Cardiac muscle cell (in vitro differentiated cells and primary cell): ENCODE measurements at regions not wholly inside any gene's neighbourhood (a gene's known extent, or its start where the extent isn't known, plus 50 kb on each side); places are given as distances from the start of the nearest gene placed in this dataset.

Experiments
- DNase-seq, 2 donors: peaks; one replicate each; pipeline versions ENCODE4 v3.0.0 to v3.0.0-alpha.2; 2010 to 2017; ENCODE audit warnings: low read depth in 1 of 2, low spot score in 1 of 2
- H3K27ac ChIP-seq: fragments of 200-600 bp; sonication (generic); 2 replicates; pipeline ENCODE4 v1.5.1; 2016
- H3K27me3 ChIP-seq: fragments of 200-600 bp; sonication (generic); 2 replicates; pipeline ENCODE4 v1.6.0; 2016; ENCODE audit warnings: control low read depth
- H3K36me3 ChIP-seq: fragments of 200-600 bp; sonication (generic); 2 replicates; pipeline ENCODE4 v1.5.1; 2016; ENCODE audit warnings: control low read depth
- H3K4me1 ChIP-seq: fragments of 200-600 bp; sonication (generic); 2 replicates; pipeline ENCODE4 v1.8.1; 2017; ENCODE audit warnings: low read depth, mild to moderate bottlenecking, mixed run types
- H3K4me3 ChIP-seq: fragments of 200-600 bp; sonication (generic); 2 replicates; pipeline ENCODE4 v1.5.1; 2016; ENCODE audit warnings: mild to moderate bottlenecking
- H3K9me3 ChIP-seq: fragments of 200-600 bp; sonication (generic); 2 replicates; pipeline ENCODE4 v1.5.1; 2017; ENCODE audit warnings: low read depth, mild to moderate bottlenecking, control low read depth
- TF ChIP-seq, protein P1 (sequence below): IDR thresholded peaks from 2 replicates; pipeline ENCODE4 v1.5.1; 2012; ENCODE audit warnings: low read depth, mild to moderate bottlenecking, low read length

DNA sequence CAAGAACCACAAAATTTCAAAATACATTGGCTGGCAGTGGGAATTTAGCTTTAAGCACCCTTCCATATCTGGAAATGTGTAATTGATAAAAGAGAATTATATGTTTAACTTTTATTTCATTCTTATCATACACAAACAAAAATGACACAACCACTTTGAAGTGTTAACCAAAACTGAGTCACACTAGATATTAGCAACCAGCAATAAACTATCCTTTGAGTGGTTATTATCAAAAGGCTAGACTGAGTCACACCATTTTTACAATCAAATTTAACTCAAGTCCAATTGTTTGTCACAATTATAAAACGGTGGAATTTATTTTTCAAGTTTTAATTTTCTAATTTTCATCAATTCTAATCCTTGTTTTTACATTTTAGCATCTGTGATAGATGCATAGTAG, 121.7 kb downstream of the LIG4 start:
- Histone ChIP-seq H3K36me3 (no peaks in the 10 kb centered on the region), H3K9me3 (no peaks in the 10 kb centered on the region), H3K4me3 (no peak overlapping the region), H3K4me1 (peaks cover 5% of the 10 kb centered on the region), H3K27ac (no peak overlapping the region), H3K27me3 (no peaks in the 10 kb centered on the region)
- TF ChIP-seq, protein P1, sequence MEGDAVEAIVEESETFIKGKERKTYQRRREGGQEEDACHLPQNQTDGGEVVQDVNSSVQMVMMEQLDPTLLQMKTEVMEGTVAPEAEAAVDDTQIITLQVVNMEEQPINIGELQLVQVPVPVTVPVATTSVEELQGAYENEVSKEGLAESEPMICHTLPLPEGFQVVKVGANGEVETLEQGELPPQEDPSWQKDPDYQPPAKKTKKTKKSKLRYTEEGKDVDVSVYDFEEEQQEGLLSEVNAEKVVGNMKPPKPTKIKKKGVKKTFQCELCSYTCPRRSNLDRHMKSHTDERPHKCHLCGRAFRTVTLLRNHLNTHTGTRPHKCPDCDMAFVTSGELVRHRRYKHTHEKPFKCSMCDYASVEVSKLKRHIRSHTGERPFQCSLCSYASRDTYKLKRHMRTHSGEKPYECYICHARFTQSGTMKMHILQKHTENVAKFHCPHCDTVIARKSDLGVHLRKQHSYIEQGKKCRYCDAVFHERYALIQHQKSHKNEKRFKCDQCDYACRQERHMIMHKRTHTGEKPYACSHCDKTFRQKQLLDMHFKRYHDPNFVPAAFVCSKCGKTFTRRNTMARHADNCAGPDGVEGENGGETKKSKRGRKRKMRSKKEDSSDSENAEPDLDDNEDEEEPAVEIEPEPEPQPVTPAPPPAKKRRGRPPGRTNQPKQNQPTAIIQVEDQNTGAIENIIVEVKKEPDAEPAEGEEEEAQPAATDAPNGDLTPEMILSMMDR, result no peak
- no peak for DNase-seq

DNA sequence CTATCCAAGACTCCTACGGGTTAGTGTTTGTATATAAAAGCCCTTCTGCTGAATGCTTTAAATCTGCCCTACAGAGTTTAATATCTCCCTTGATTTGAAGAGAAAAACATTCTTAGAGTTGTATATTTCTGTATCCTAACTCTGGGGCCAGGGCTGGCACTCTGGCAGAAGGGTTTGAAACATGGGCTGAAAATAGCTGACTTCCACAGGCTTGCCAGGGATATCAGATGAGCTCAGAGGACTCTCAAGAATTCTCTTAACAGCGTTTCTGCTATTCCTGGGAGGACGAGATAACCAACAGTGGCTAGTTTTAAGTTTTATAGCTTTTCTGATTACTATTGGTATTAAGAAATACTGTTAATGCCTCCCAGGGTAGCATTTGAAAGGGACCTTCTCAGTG, 127.5 kb downstream of the LIG4 start:
- Histone ChIP-seq H3K4me3 (no peak overlapping the region), H3K9me3 (no peaks in the 10 kb centered on the region), H3K27ac (peak overlapping the region; percentile 87), H3K36me3 (no peaks in the 10 kb centered on the region), H3K4me1 (peaks cover 21% of the 10 kb centered on the region), H3K27me3 (no peaks in the 10 kb centered on the region)
- DNase-seq, result peak in 1 of 2 donors; percentile 56
- TF ChIP-seq, protein P1, result no peak

DNA sequence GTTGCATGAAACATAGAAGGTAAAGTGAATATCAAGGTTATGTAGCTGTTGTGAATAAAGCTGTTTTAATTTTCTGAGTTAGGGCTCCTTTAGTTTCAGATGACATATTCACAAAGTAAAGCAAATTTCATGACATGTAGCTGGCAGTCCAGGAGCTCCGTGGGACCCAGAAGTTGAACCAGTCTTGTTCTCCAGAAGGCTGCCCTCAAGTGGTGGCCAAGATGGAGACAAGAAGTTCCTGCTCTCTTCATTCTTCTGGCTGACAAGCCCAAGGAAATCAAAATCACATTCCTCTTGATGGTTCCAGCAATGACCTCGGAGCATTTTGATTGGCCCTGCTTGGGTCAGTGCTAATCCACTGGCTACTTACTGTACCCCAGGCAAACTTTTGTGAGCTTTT, 128.7 kb downstream of the LIG4 start:
- no peak for DNase-seq
- H3K4me1 ChIP-seq, result peaks cover 21% of the 10 kb centered on the region
- H3K27me3 ChIP-seq, result no peaks in the 10 kb centered on the region
- H3K36me3 ChIP-seq, result no peaks in the 10 kb centered on the region
- TF ChIP-seq, protein P1, result no peak
- no peak overlapping the region for H3K4me3 ChIP-seq
- H3K27ac ChIP-seq, result peak overlapping the region; percentile 87
- H3K9me3 ChIP-seq, result no peaks in the 10 kb centered on the region

DNA sequence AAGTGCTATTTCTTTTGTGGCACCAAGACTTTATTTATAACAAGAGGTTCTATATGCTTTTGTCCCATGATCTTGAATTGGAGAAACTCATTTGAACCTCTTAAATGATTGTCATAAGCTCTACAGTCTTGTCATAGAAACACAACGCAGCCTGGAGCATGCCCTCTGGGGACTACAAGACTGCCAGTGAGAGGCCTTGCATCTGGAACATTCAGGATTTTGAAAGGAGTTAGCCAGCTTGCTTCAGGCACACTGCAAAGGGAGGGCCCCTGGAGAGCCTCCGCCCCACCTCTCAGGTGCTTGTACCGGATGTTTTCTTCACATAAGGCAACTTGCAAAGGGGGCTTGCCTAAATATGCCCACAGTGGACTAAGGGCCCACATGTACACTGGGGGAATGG, 130.5 kb downstream of the LIG4 start:
- H3K27ac ChIP-seq, result no peak overlapping the region
- H3K4me3 ChIP-seq, result no peak overlapping the region
- no peaks in the 10 kb centered on the region for H3K36me3 ChIP-seq
- peaks cover 21% of the 10 kb centered on the region for H3K4me1 ChIP-seq
- no peaks in the 10 kb centered on the region for H3K27me3 ChIP-seq
- DNase-seq, result no peak
- H3K9me3 ChIP-seq, result no peaks in the 10 kb centered on the region
- TF ChIP-seq, protein P1, result no peak

DNA sequence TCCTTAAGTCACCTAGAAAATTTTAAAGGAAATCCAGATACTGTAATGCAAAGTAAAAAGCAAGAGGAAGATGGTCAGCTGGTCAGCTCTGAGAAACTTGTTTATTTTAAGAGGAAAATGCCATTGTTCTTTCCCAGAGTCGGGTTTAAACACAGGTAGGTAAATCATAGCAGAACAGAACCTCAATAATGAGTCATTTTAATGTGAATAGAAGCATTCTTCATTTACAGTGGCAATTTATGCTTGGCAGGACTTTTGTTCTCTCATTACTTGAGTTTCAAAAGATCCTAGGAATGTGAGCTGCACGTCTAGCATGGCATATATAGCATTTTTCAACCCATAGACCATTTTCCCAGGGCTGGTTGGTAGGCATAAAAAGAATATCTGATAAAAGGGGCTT, 132.3 kb downstream of the LIG4 start:
- no peak for DNase-seq
- no peaks in the 10 kb centered on the region for H3K36me3 ChIP-seq
- TF ChIP-seq, protein P1, result no peak
- H3K4me3 ChIP-seq, result no peak overlapping the region
- no peaks in the 10 kb centered on the region for H3K27me3 ChIP-seq
- peaks cover 10% of the 10 kb centered on the region for H3K4me1 ChIP-seq
- H3K9me3 ChIP-seq, result no peaks in the 10 kb centered on the region
- H3K27ac ChIP-seq, result no peak overlapping the region

DNA sequence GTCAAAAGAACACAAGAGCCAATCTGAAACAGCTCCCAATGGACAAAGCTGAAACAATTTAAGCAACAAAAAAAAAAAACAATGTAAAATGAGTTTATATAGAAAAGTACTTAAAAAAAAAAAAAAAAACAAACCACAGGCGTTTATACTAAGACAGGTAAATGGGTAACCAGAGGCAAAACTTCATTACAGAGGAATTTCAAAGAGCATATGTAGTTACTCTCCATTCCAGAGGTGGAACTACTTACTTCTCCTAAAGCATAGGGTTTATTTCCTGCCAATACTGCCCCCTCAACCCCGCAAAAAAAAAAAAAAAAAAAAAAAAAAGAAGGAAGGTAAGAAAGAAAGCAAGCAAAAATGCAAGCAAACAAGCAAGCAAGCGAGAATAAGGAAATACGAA, 132.9 kb downstream of the LIG4 start:
- Histone ChIP-seq H3K4me1 (peaks cover 4% of the 10 kb centered on the region), H3K27ac (no peak overlapping the region), H3K9me3 (no peaks in the 10 kb centered on the region), H3K4me3 (no peak overlapping the region), H3K36me3 (no peaks in the 10 kb centered on the region), H3K27me3 (no peaks in the 10 kb centered on the region)
- TF ChIP-seq, protein P1, result no peak
- DNase-seq, result no peak
